Endothelial cell of umbilical vein (primary cell): ENCODE measurements at regions not wholly inside any gene's neighbourhood (a gene's known extent, or its start where the extent isn't known, plus 50 kb on each side); places are given as distances from the start of the nearest gene placed in this dataset.

Experiments used
- BruUV-seq: library from RNA; stranded (reverse); fragments of 400-500 nt; replicated peaks from 2 replicates; lab custom pipeline; 2021; lab: Mats Ljungman, UMichigan
- CTCF ChIA-PET: fragments of 300-600, 350-600 bp; sonication (Branson Sonifier 250); formaldehyde crosslinking; loops from one replicate; lab custom pipeline; 2021; ENCODE audit warnings: antibody characterized with exemption, inconsistent platforms; lab: Charles Lee
- POLR2A ChIA-PET: fragments of 300-600, 350-600 bp; sonication (Branson Sonifier 250); formaldehyde crosslinking; loops from one replicate; lab custom pipeline; 2021; ENCODE audit warnings: antibody characterized with exemption, inconsistent platforms; lab: Charles Lee
- DNase-seq: peaks from one replicate; pipeline ENCODE4 v3.0.0-alpha.2; 2011; ENCODE audit warnings: low read depth, low spot score
- FAIRE-seq: peaks from 2 replicates; lab custom pipeline; 2011; peaks lifted over from hg19 to GRCh38; lab: Jason Lieb, UNC
- H2AFZ ChIP-seq: 2 replicates; pipeline ENCODE4 v1.6.0; 2012; ENCODE audit warnings: low read depth, low read length, control low read depth, inconsistent platforms
- H3K27ac ChIP-seq: 2 replicates; pipeline ENCODE4 v1.5.1; 2011; ENCODE audit warnings: low read depth, mild to moderate bottlenecking, control low read depth, low read length, moderate library complexity; ENCODE audit not compliant: insufficient read depth
- H3K27me3 ChIP-seq, 2 experiments: 2 replicates each; pipeline versions ENCODE4 v1.6.0 to v1.6.1; 2011; ENCODE audit warnings: low read length in 2 of 2, mixed read lengths in 1 of 2; ENCODE audit not compliant: control insufficient read depth in 2 of 2, insufficient read depth in 2 of 2
- H3K36me3 ChIP-seq, 2 experiments: 2 replicates in 1 of 2; 3 replicates in 1 of 2; pipeline ENCODE4 v1.5.1; 2011; ENCODE audit warnings: low read length in 2 of 2, mild to moderate bottlenecking in 1 of 2, moderate library complexity in 1 of 2; ENCODE audit not compliant: control insufficient read depth in 2 of 2, insufficient read depth in 2 of 2; ENCODE audit errors: extremely low read depth in 1 of 2
- H3K4me1 ChIP-seq: 3 replicates; pipeline ENCODE4 v1.5.1; 2011; ENCODE audit warnings: mild to moderate bottlenecking, low read length; ENCODE audit not compliant: control insufficient read depth, insufficient read depth; ENCODE audit errors: extremely low read depth
- H3K4me2 ChIP-seq: 2 replicates; pipeline ENCODE4 v1.6.1; 2011; ENCODE audit warnings: low read length, control low read depth, mixed read lengths; ENCODE audit not compliant: insufficient read depth
- H3K4me3 ChIP-seq, 3 experiments: fragments of 200-600 bp in 1 of 3; sonication (generic), shearing (Covaris generic) in 1 of 3; replicated peaks in 1 of 3; 2 replicates each; pipeline ENCODE4 v1.5.1; 2011 to 2016; ENCODE audit warnings: control low read depth in 3 of 3, low read length in 3 of 3, mild to moderate bottlenecking in 2 of 3, inconsistent platforms in 1 of 3, low read depth in 1 of 3, moderate library complexity in 1 of 3; ENCODE audit not compliant: insufficient read depth in 1 of 3
- H3K79me2 ChIP-seq: 2 replicates; pipeline ENCODE4 v1.6.0; 2012; ENCODE audit warnings: low read length, inconsistent platforms; ENCODE audit not compliant: control insufficient read depth, insufficient read depth
- H3K9ac ChIP-seq: replicated peaks from 2 replicates; pipeline ENCODE3; 2011; ENCODE audit warnings: low read length, control low read depth; ENCODE audit not compliant: insufficient read depth; ENCODE audit errors: extremely low read depth
- H3K9me1 ChIP-seq: replicated peaks from 3 replicates; pipeline ENCODE4 v1.6.0; 2011; ENCODE audit warnings: mild to moderate bottlenecking, low read length; ENCODE audit not compliant: control insufficient read depth, insufficient read depth; ENCODE audit errors: extremely low read depth
- H3K9me3 ChIP-seq: replicated peaks from 2 replicates; pipeline ENCODE4 v1.5.1; 2012; ENCODE audit warnings: low read length, inconsistent platforms; ENCODE audit not compliant: control insufficient read depth, insufficient read depth
- H4K20me1 ChIP-seq: replicated peaks from 2 replicates; pipeline ENCODE3; 2011; ENCODE audit warnings: mild to moderate bottlenecking, low read length; ENCODE audit not compliant: control insufficient read depth, insufficient read depth; ENCODE audit errors: extremely low read depth
- EZH2 ChIP-seq: IDR thresholded peaks from 2 replicates; pipeline ENCODE4 v1.6.1; 2012; ENCODE audit warnings: borderline replicate concordance, low read depth, mild to moderate bottlenecking, moderate library complexity, low read length, inconsistent platforms; ENCODE audit not compliant: severe bottlenecking
- FOS ChIP-seq: IDR thresholded peaks from 2 replicates; pipeline ENCODE4 v1.6.1; 2011; ENCODE audit warnings: mild to moderate bottlenecking, low read length, moderate library complexity, borderline replicate concordance; ENCODE audit not compliant: insufficient read depth
- GATA2 ChIP-seq: IDR thresholded peaks from 2 replicates; pipeline ENCODE4 v1.7.0; 2011; ENCODE audit warnings: low read depth, mild to moderate bottlenecking, moderate library complexity, mixed read lengths, low read length; ENCODE audit not compliant: insufficient read length, insufficient read depth
- JUN ChIP-seq: IDR thresholded peaks from 2 replicates; pipeline ENCODE4 v1.6.1; 2011; ENCODE audit warnings: borderline replicate concordance, low read depth; ENCODE audit not compliant: insufficient read length, insufficient read depth
- MYC ChIP-seq: IDR thresholded peaks from one replicate; pipeline ENCODE4 v1.6.1; 2011; ENCODE audit warnings: mild to moderate bottlenecking, low read depth, low read length
- POLR2A ChIP-seq: IDR thresholded peaks from 2 replicates; pipeline ENCODE4 v1.6.1; 2012; ENCODE audit warnings: low read depth, mild to moderate bottlenecking, control low read depth, low read length
- POLR2AphosphoS5 ChIP-seq: IDR thresholded peaks from 2 replicates; pipeline ENCODE4 v1.6.1; 2012; ENCODE audit warnings: low read depth, mild to moderate bottlenecking, control low read depth, low read length, moderate library complexity; ENCODE audit not compliant: insufficient read depth
- dilution Hi-C: fragments of 300-500 bp; cut with MboI; formaldehyde crosslinking; loops from one replicate; pipeline ENCODE4 v1.15.0; 2019; ENCODE audit warnings: low sequenced_read_pairs; ENCODE audit not compliant: extremely low pct_ligation_motif_present
- intact Hi-C: fragments of 100-400 bp; cut with micrococcal nuclease; formaldehyde crosslinking; loops from one replicate; pipeline ENCODE4 v1.10.0; 2022
- TF ChIP-seq, protein P1 (sequence below): IDR thresholded peaks from 2 replicates; pipeline ENCODE4 v1.6.1; 2011; ENCODE audit not compliant: insufficient read depth, insufficient read length
- TF ChIP-seq, protein P2 (sequence below), 2 donors: IDR thresholded peaks; 1 replicate in 1 of 2; 2 replicates in 1 of 2; pipeline ENCODE4 v1.5.1; 2011; ENCODE audit warnings: low read length in 2 of 2, mild to moderate bottlenecking in 2 of 2, moderate library complexity in 2 of 2, control low read depth in 1 of 2, inconsistent platforms in 1 of 2, low read depth in 1 of 2; ENCODE audit not compliant: insufficient read depth in 1 of 2; ENCODE audit errors: extremely low read depth in 1 of 2

DNA sequence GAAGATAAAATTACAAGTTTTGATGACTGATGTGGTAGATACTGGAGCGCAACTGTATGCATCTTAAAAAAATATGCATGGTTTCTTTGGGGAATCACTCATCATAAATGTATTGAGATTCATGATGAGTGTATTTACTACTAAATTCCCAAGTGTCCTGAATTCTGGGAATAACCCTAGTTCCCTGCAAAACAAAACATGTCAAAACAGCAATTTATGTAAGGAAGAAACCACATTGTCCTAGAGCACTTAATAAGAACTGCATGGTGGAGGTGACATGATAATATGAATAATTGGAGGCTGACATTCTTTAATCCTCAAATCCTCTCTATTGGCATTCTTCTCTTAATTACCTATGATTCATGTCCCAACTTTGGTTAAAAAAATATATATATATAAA lies 1804.7 kb downstream of the STIM2 start:
- Histone ChIP-seq H3K4me1 (no peaks in the 10 kb centered on the region), H3K9ac (no peak overlapping the region), H3K4me2 (no peak overlapping the region), H3K27ac (no peak overlapping the region), H3K27me3 (no peaks in the 10 kb centered on the region), H2AFZ (no peak overlapping the region), H3K9me1 (no peaks in the 10 kb centered on the region), H3K79me2 (no peaks in the 10 kb centered on the region), H4K20me1 (no peaks in the 10 kb centered on the region), H3K9me3 (no peaks in the 10 kb centered on the region), H3K36me3 (no peaks in the 10 kb centered on the region), H3K4me3 (no peak overlapping the region)
- no TSS peak for BruUV-seq
- no peak for DNase-seq
- POLR2A ChIA-PET: no interaction called here
- FAIRE-seq: no peak
- CTCF ChIA-PET: no interaction called here
- TF ChIP-seq POLR2AphosphoS5: no peak
- TF ChIP-seq POLR2A: no peak
- no peak for TF ChIP-seq MYC
- no peak for TF ChIP-seq FOS
- TF ChIP-seq, protein P1, sequence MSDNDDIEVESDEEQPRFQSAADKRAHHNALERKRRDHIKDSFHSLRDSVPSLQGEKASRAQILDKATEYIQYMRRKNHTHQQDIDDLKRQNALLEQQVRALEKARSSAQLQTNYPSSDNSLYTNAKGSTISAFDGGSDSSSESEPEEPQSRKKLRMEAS: no peak
- TF ChIP-seq EZH2: no peak
- TF ChIP-seq, protein P2, sequence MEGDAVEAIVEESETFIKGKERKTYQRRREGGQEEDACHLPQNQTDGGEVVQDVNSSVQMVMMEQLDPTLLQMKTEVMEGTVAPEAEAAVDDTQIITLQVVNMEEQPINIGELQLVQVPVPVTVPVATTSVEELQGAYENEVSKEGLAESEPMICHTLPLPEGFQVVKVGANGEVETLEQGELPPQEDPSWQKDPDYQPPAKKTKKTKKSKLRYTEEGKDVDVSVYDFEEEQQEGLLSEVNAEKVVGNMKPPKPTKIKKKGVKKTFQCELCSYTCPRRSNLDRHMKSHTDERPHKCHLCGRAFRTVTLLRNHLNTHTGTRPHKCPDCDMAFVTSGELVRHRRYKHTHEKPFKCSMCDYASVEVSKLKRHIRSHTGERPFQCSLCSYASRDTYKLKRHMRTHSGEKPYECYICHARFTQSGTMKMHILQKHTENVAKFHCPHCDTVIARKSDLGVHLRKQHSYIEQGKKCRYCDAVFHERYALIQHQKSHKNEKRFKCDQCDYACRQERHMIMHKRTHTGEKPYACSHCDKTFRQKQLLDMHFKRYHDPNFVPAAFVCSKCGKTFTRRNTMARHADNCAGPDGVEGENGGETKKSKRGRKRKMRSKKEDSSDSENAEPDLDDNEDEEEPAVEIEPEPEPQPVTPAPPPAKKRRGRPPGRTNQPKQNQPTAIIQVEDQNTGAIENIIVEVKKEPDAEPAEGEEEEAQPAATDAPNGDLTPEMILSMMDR (IDR thresholded peaks at IDR 0.05; ENCODE audit: extremely low read depth in 1 of 2, insufficient read depth in 1 of 2, low read depth in 1 of 2, low read length in 2 of 2): no peak
- no peak for TF ChIP-seq JUN
- TF ChIP-seq GATA2: no peak
- intact Hi-C loops: no loop called here
- dilution Hi-C loops: no loop called here
